HG02973 (cell line): ENCODE measurements at regions not wholly inside any gene's neighbourhood (a gene's known extent, or its start where the extent isn't known, plus 50 kb on each side); places are given as distances from the start of the nearest gene placed in this dataset.

Experiments used
- ATAC-seq: cut with Tn5 transposase; IDR thresholded peaks from one replicate; pipeline ENCODE4 v1.9.1; 2021; ENCODE audit warnings: moderate library complexity; ENCODE audit not compliant: unreplicated experiment

- no peak for ATAC-seq
Measured at GRCh38 chr5:14019768-14020290, 75.3 kb upstream of the DNAH5 start.

- no peak for ATAC-seq
Measured at GRCh38 chr5:14017904-14018303, 73.4 kb upstream of the DNAH5 start.

- ATAC-seq = no peak
Measured at GRCh38 chr5:14016549-14016948, 72.1 kb upstream of the DNAH5 start.

GRCh38 chr5:14011089-14012020, 66.9 kb upstream of the DNAH5 start:
- peak; percentile 94 for ATAC-seq

GRCh38 chr5:14009575-14009974, 65.1 kb upstream of the DNAH5 start:
- ATAC-seq = no peak

GRCh38 chr5:14008819-14009311, 64.4 kb upstream of the DNAH5 start:
- no peak for ATAC-seq

GRCh38 chr5:14006823-14007520, 62.5 kb upstream of the DNAH5 start:
- no peak for ATAC-seq

- ATAC-seq = no peak
Measured at GRCh38 chr5:14004598-14005394, 60.3 kb upstream of the DNAH5 start.

- ATAC-seq = no peak
Measured at GRCh38 chr5:14003936-14004335, 59.4 kb upstream of the DNAH5 start.

GRCh38 chr5:14003513-14003912, 59.0 kb upstream of the DNAH5 start:
- ATAC-seq = no peak

- ATAC-seq = no peak
Measured at GRCh38 chr5:13998254-13998653, 53.8 kb upstream of the DNAH5 start.

- ATAC-seq = no peak
Measured at GRCh38 chr5:13997514-13997913, 53.0 kb upstream of the DNAH5 start.

GRCh38 chr5:13994621-13995253, 50.2 kb upstream of the DNAH5 start:
- no peak for ATAC-seq
